ENCODE measurements at regions not wholly inside any gene's neighbourhood (a gene's known extent, or its start where the extent isn't known, plus 50 kb on each side); places are given as distances from the start of the nearest gene placed in this dataset.
"Not testable (repeated sequence)": the region's sequence is repeated elsewhere in the genome, so short reads cannot be mapped to it uniquely, and the experiment has no call there.

DNA sequence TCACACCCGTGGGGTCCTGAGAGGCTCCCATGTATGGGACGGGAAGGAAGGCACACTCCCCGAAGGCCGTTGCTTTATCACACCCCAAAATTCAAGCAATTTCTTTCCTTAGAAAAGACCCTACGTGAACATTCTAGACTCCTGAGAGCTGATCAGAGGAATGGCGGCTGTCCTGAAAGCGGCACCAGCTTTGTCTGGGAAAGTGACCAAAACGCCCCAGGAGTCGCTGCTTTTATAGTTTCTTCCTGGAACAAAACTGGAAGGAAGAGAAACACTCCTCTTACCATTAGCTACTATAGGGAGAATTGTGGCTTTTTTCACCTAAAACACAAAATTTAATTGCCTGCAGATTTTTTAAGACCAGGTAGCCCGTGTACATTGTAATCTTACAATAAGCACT lies 261.8 kb upstream of the RNF32 start:
- Histone ChIP-seq H3K36me3 (replicated peaks in 1 of 2; ENCODE audit: control insufficient read depth in 2 of 2, insufficient read depth in 2 of 2, low read length in 2 of 2) (no peaks in the 10 kb centered on the region), H3K9me3 (replicated peaks in 1 of 2; ENCODE audit: control insufficient read depth in 2 of 2, insufficient read depth in 1 of 2, low read depth in 1 of 2, low read length in 2 of 2) (no peaks in the 10 kb centered on the region), H2BK12ac (ENCODE audit: low read length) (no peak overlapping the region), H3K4ac (ENCODE audit: low read length) (no peak overlapping the region), H3K79me1 (ENCODE audit: low read depth, low read length) (no peaks in the 10 kb centered on the region), H3K4me3 (ENCODE audit: low read length in 2 of 2) (no peak overlapping the region), H3K23ac (ENCODE audit: low read depth, low read length, poor library complexity) (no peak overlapping the region), H3K9ac (ENCODE audit: low read depth, low read length, poor library complexity) (no peak overlapping the region), H3K27me3 (ENCODE audit: control insufficient read depth in 3 of 3, insufficient read depth in 3 of 3, low read depth in 1 of 3, low read length in 3 of 3) (peaks cover 0 to 3% (median 0%) of the 10 kb centered on the region in 3 experiments), H2AK5ac (ENCODE audit: low read depth, low read length) (no peak overlapping the region), H2BK15ac (ENCODE audit: low read length) (no peak overlapping the region), H3K18ac (ENCODE audit: low read length) (no peak overlapping the region), H2AFZ (ENCODE audit: low read length) (no peak overlapping the region), H3K14ac (ENCODE audit: low read length) (no peak overlapping the region), H4K91ac (ENCODE audit: low read depth, low read length, poor library complexity) (no peak overlapping the region), H4K8ac (ENCODE audit: low read depth, low read length) (no peak overlapping the region), H2BK120ac (ENCODE audit: low read depth, low read length) (no peak overlapping the region), H2BK5ac (ENCODE audit: low read length) (no peak overlapping the region), H3K4me1 (ENCODE audit: control insufficient read depth in 2 of 2, insufficient read depth in 1 of 2, low read depth in 1 of 2, low read length in 2 of 2) (peaks cover 0 to 2% of the 10 kb centered on the region in 2 donors), H3K27ac (replicated peaks; ENCODE audit: low read length) (no peak overlapping the region), H3K4me2 (ENCODE audit: insufficient read depth, low read length, poor library complexity, severe bottlenecking) (no peak overlapping the region)
- DNase-seq (ENCODE audit: low spot score) = no peak
- no CpG with 5 or more reads among the region's 10 CpGs for WGBS, 2 donors (ENCODE audit: extremely low coverage in 2 of 2, insufficient read length in 2 of 2, insufficient replicate concordance in 1 of 2)

DNA sequence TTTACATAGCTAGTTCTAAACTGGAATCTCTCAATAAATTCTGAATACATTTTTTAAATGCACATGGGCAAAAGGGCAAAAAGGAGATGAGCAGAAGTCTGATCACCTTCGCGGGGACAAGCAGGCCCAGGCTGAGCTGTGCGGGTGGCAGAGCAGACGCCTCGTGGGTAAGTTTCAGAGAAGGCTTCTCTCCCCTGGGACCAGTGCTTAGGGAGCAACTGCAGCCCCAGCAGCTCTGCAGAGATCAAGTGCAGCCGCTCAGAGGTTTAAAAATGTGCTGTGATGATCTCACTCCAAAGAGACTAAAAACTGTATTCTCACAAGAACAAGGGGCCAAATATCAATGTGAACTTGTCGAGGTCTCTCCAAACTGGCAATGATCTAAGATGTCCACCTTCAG lies 264.3 kb upstream of the RNF32 start:
- Histone ChIP-seq H2BK15ac (ENCODE audit: low read length) (no peak overlapping the region), H3K4me1 (ENCODE audit: control insufficient read depth in 2 of 2, insufficient read depth in 1 of 2, low read depth in 1 of 2, low read length in 2 of 2) (no peaks in the 10 kb centered on the region), H3K79me1 (ENCODE audit: low read depth, low read length) (no peaks in the 10 kb centered on the region), H3K36me3 (replicated peaks in 1 of 2; ENCODE audit: control insufficient read depth in 2 of 2, insufficient read depth in 2 of 2, low read length in 2 of 2) (no peaks in the 10 kb centered on the region), H3K9me3 (replicated peaks in 1 of 2; ENCODE audit: control insufficient read depth in 2 of 2, insufficient read depth in 1 of 2, low read depth in 1 of 2, low read length in 2 of 2) (peaks cover 0 to 3% of the 10 kb centered on the region in 2 donors), H2BK5ac (ENCODE audit: low read length) (no peak overlapping the region), H2AK5ac (ENCODE audit: low read depth, low read length) (no peak overlapping the region), H3K4me2 (ENCODE audit: insufficient read depth, low read length, poor library complexity, severe bottlenecking) (no peak overlapping the region), H2BK12ac (ENCODE audit: low read length) (no peak overlapping the region), H3K23ac (ENCODE audit: low read depth, low read length, poor library complexity) (no peak overlapping the region), H2AFZ (ENCODE audit: low read length) (no peak overlapping the region), H3K14ac (ENCODE audit: low read length) (no peak overlapping the region), H3K4ac (ENCODE audit: low read length) (no peak overlapping the region), H3K27me3 (ENCODE audit: control insufficient read depth in 3 of 3, insufficient read depth in 3 of 3, low read depth in 1 of 3, low read length in 3 of 3) (peaks cover 0 to 3% (median 0%) of the 10 kb centered on the region in 3 experiments), H3K4me3 (ENCODE audit: low read length in 2 of 2) (no peak overlapping the region), H2BK120ac (ENCODE audit: low read depth, low read length) (no peak overlapping the region), H3K27ac (replicated peaks; ENCODE audit: low read length) (no peak overlapping the region), H4K91ac (ENCODE audit: low read depth, low read length, poor library complexity) (no peak overlapping the region), H3K18ac (ENCODE audit: low read length) (no peak overlapping the region), H3K9ac (ENCODE audit: low read depth, low read length, poor library complexity) (no peak overlapping the region), H4K8ac (ENCODE audit: low read depth, low read length) (no peak overlapping the region)
- no peak for DNase-seq (ENCODE audit: low spot score)
- WGBS, 2 donors (ENCODE audit: extremely low coverage in 2 of 2, insufficient read length in 2 of 2, insufficient replicate concordance in 1 of 2) = no CpG with 5 or more reads among the region's 7 CpGs

- Histone ChIP-seq H3K4me3 (ENCODE audit: low read length in 2 of 2) (no peak overlapping the region), H3K23ac (ENCODE audit: low read depth, low read length, poor library complexity) (no peak overlapping the region), H2BK120ac (ENCODE audit: low read depth, low read length) (no peak overlapping the region), H2AK5ac (ENCODE audit: low read depth, low read length) (no peak overlapping the region), H3K79me1 (ENCODE audit: low read depth, low read length) (no peaks in the 10 kb centered on the region), H3K14ac (ENCODE audit: low read length) (no peak overlapping the region), H3K27ac (replicated peaks; ENCODE audit: low read length) (no peak overlapping the region), H2BK15ac (ENCODE audit: low read length) (no peak overlapping the region), H3K4me1 (ENCODE audit: control insufficient read depth in 2 of 2, insufficient read depth in 1 of 2, low read depth in 1 of 2, low read length in 2 of 2) (no peaks in the 10 kb centered on the region), H3K4me2 (ENCODE audit: insufficient read depth, low read length, poor library complexity, severe bottlenecking) (no peak overlapping the region), H3K36me3 (replicated peaks in 1 of 2; ENCODE audit: control insufficient read depth in 2 of 2, insufficient read depth in 2 of 2, low read length in 2 of 2) (no peaks in the 10 kb centered on the region), H4K91ac (ENCODE audit: low read depth, low read length, poor library complexity) (no peak overlapping the region), H2BK5ac (ENCODE audit: low read length) (no peak overlapping the region), H3K27me3 (ENCODE audit: control insufficient read depth in 3 of 3, insufficient read depth in 3 of 3, low read depth in 1 of 3, low read length in 3 of 3) (no peaks in the 10 kb centered on the region), H3K4ac (ENCODE audit: low read length) (no peak overlapping the region), H3K9me3 (replicated peaks in 1 of 2; ENCODE audit: control insufficient read depth in 2 of 2, insufficient read depth in 1 of 2, low read depth in 1 of 2, low read length in 2 of 2) (peaks cover 0 to 3% of the 10 kb centered on the region in 2 donors), H2AFZ (ENCODE audit: low read length) (no peak overlapping the region), H4K8ac (ENCODE audit: low read depth, low read length) (no peak overlapping the region), H2BK12ac (ENCODE audit: low read length) (no peak overlapping the region), H3K9ac (ENCODE audit: low read depth, low read length, poor library complexity) (no peak overlapping the region), H3K18ac (ENCODE audit: low read length) (no peak overlapping the region)
- DNase-seq (ENCODE audit: low spot score) = no peak
- no CpG with 5 or more reads among the region's 4 CpGs for WGBS, 2 donors (ENCODE audit: extremely low coverage in 2 of 2, insufficient read length in 2 of 2, insufficient replicate concordance in 1 of 2)
Observed at GRCh38 chr7:156374335-156374734, 266.2 kb upstream of the RNF32 start.

DNA sequence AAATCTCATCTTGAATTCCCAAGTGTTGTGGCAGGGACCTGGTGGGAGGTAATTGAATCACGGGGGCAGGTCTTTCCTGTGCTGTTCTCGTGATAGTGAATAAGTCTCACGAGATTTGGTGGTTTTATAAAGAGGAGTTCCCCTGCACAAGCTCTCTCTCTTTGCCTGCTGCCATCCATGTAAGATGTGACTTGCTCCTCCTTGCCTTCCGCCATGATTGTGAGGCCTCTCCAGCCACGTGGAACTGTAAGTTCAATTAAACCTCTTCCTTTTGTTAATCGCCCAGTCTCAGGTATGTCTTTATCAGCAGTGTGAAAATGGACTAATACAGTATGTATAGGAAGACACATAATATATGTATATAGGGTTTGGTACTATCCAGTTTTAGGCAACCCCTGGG lies 270.6 kb upstream of the RNF32 start:
- not testable (repeated sequence) for H3K4me3 ChIP-seq (ENCODE audit: low read length in 2 of 2); H2BK15ac ChIP-seq (ENCODE audit: low read length); H3K79me1 ChIP-seq (ENCODE audit: low read depth, low read length); H3K14ac ChIP-seq (ENCODE audit: low read length); H3K36me3 ChIP-seq (replicated peaks in 1 of 2; ENCODE audit: control insufficient read depth in 2 of 2, insufficient read depth in 2 of 2, low read length in 2 of 2); H3K4me1 ChIP-seq (ENCODE audit: control insufficient read depth in 2 of 2, insufficient read depth in 1 of 2, low read depth in 1 of 2, low read length in 2 of 2); H2AFZ ChIP-seq (ENCODE audit: low read length); H3K9ac ChIP-seq (ENCODE audit: low read depth, low read length, poor library complexity); H3K4ac ChIP-seq (ENCODE audit: low read length); H2BK120ac ChIP-seq (ENCODE audit: low read depth, low read length); H2BK12ac ChIP-seq (ENCODE audit: low read length); H3K27ac ChIP-seq (replicated peaks; ENCODE audit: low read length); H2BK5ac ChIP-seq (ENCODE audit: low read length); H2AK5ac ChIP-seq (ENCODE audit: low read depth, low read length); H3K18ac ChIP-seq (ENCODE audit: low read length); H3K9me3 ChIP-seq (replicated peaks in 1 of 2; ENCODE audit: control insufficient read depth in 2 of 2, insufficient read depth in 1 of 2, low read depth in 1 of 2, low read length in 2 of 2); DNase-seq (ENCODE audit: low spot score); H4K91ac ChIP-seq (ENCODE audit: low read depth, low read length, poor library complexity); H3K4me2 ChIP-seq (ENCODE audit: insufficient read depth, low read length, poor library complexity, severe bottlenecking); H3K23ac ChIP-seq (ENCODE audit: low read depth, low read length, poor library complexity); H3K27me3 ChIP-seq (ENCODE audit: control insufficient read depth in 3 of 3, insufficient read depth in 3 of 3, low read depth in 1 of 3, low read length in 3 of 3); H4K8ac ChIP-seq (ENCODE audit: low read depth, low read length)
- no CpG with 5 or more reads among the region's 6 CpGs for WGBS, 2 donors (ENCODE audit: extremely low coverage in 2 of 2, insufficient read length in 2 of 2, insufficient replicate concordance in 1 of 2)
